ENCODE measurements at regions not wholly inside any gene's neighbourhood (a gene's known extent, or its start where the extent isn't known, plus 50 kb on each side); places are given as distances from the start of the nearest gene placed in this dataset.
A peak's percentile ranks its signal among the peaks of the same experiment; 100 is the strongest.

DNA sequence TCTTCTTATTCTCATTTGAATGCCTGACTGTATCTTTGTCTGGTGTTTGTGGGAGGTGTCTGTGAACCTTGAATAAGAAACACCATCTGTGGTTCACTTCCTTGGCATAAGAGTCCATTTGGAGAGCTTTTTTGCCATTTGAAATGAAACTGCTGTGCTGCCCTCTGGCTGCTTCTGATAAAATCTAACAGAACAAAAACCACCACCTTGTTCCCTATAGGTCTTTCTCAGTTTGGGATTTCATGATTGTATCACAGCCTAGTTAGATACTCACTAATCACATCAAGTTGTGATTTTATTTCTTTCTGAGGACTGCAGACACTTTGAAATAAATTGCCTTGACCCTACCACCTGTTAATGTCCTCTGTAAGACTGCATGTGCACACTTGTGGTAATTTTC is 102.7 kb upstream of the FAM13C start:
- TF ChIP-seq, protein P1, sequence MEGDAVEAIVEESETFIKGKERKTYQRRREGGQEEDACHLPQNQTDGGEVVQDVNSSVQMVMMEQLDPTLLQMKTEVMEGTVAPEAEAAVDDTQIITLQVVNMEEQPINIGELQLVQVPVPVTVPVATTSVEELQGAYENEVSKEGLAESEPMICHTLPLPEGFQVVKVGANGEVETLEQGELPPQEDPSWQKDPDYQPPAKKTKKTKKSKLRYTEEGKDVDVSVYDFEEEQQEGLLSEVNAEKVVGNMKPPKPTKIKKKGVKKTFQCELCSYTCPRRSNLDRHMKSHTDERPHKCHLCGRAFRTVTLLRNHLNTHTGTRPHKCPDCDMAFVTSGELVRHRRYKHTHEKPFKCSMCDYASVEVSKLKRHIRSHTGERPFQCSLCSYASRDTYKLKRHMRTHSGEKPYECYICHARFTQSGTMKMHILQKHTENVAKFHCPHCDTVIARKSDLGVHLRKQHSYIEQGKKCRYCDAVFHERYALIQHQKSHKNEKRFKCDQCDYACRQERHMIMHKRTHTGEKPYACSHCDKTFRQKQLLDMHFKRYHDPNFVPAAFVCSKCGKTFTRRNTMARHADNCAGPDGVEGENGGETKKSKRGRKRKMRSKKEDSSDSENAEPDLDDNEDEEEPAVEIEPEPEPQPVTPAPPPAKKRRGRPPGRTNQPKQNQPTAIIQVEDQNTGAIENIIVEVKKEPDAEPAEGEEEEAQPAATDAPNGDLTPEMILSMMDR (IDR thresholded peaks at IDR 0.05; ENCODE audit: control extremely low read depth in 1 of 3, insufficient read depth in 1 of 3, low read depth in 1 of 3, low read length in 3 of 3): peak in 2 of 3 experiments; percentile 44 to 49; a peak in 3 of 4 replicates
- peak; percentile 64 to 68 for TF ChIP-seq RAD21 (IDR thresholded peaks at IDR 0.05 in 1 of 2, conservative IDR thresholded peaks at IDR 0.05 in 1 of 2; ENCODE audit: low read depth in 2 of 2, low read length in 2 of 2)
- TF ChIP-seq, protein P2, sequence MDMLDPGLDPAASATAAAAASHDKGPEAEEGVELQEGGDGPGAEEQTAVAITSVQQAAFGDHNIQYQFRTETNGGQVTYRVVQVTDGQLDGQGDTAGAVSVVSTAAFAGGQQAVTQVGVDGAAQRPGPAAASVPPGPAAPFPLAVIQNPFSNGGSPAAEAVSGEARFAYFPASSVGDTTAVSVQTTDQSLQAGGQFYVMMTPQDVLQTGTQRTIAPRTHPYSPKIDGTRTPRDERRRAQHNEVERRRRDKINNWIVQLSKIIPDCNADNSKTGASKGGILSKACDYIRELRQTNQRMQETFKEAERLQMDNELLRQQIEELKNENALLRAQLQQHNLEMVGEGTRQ (IDR thresholded peaks at IDR 0.05; ENCODE audit: low read length): no peak
- Histone ChIP-seq H3K4me1 (replicated peaks in 1 of 4; ENCODE audit: control insufficient read depth in 3 of 4, insufficient read depth in 4 of 4, low read length in 3 of 4) (no peaks in the 10 kb centered on the region), H2BK120ac (replicated peaks; ENCODE audit: low read depth, low read length) (no peak overlapping the region), H4K91ac (replicated peaks; ENCODE audit: insufficient read length, low read length) (no peak overlapping the region), H3K23ac (ENCODE audit: insufficient read length) (no peak overlapping the region), H3K18ac (ENCODE audit: extremely low read depth, low read length) (no peak overlapping the region), H3K56ac (replicated peaks; ENCODE audit: insufficient read length, low read depth, low read length) (no peak overlapping the region), H2AK5ac (ENCODE audit: low read depth, low read length) (no peak overlapping the region), H2BK5ac (ENCODE audit: low read depth, low read length) (no peak overlapping the region), H3K27me3 (replicated peaks in 1 of 4; ENCODE audit: control insufficient read depth in 3 of 4, extremely low read depth in 1 of 4, insufficient read depth in 3 of 4, low read length in 3 of 4) (no peaks in the 10 kb centered on the region), H4K8ac (ENCODE audit: extremely low read depth, insufficient read depth, low read length) (no peak overlapping the region), H3K23me2 (ENCODE audit: low read depth, low read length) (no peaks in the 10 kb centered on the region; the same call in 1 of the 2 replicates), H3K79me2 (ENCODE audit: control insufficient read depth in 1 of 2, insufficient read depth in 2 of 2, low read length in 2 of 2) (no peaks in the 10 kb centered on the region), H3K4me2 (ENCODE audit: insufficient read depth in 1 of 2, low read depth in 2 of 2, low read length in 2 of 2) (no peak overlapping the region), H3K9ac (replicated peaks in 1 of 4; ENCODE audit: extremely low read depth in 1 of 4, low read depth in 3 of 4, low read length in 3 of 4) (no peak overlapping the region), H3K4me3 (ENCODE audit: extremely low read depth in 1 of 4, insufficient read depth in 2 of 4, low read depth in 3 of 4, low read length in 4 of 4) (no peak overlapping the region), H4K5ac (ENCODE audit: insufficient read length, low read depth, low read length) (no peak overlapping the region), H3K36me3 (ENCODE audit: control insufficient read depth in 2 of 4, insufficient read depth in 4 of 4, low read length in 3 of 4) (no peaks in the 10 kb centered on the region), H3K4ac (replicated peaks; ENCODE audit: insufficient read length, low read depth, low read length) (no peak overlapping the region), H3K79me1 (ENCODE audit: low read depth, low read length) (no peaks in the 10 kb centered on the region), H3K9me3 (ENCODE audit: insufficient read depth in 2 of 2, low read depth in 1 of 2, low read length in 1 of 2) (no peaks in the 10 kb centered on the region; a peak in 1 of 4 replicates), H2BK20ac (ENCODE audit: low read length) (no peak overlapping the region), H4K20me1 (replicated peaks in 1 of 2; ENCODE audit: control insufficient read depth in 1 of 2, insufficient read depth in 2 of 2, low read length in 2 of 2) (no peaks in the 10 kb centered on the region), H2BK15ac (ENCODE audit: low read length) (no peak overlapping the region), H3K14ac (ENCODE audit: insufficient read length) (no peak overlapping the region), H2BK12ac (ENCODE audit: low read depth, low read length) (no peak overlapping the region), H3K27ac (ENCODE audit: low read depth, low read length) (no peak overlapping the region), H2AFZ (ENCODE audit: low read length) (no peak overlapping the region)
- CTCF ChIA-PET (ENCODE audit: partially characterized antibody): interaction anchor here (0.7 to 2.3 kb wide), 18 partner anchors 10 to 933 kb away, joined by 3 to 8 read pairs (median 4); no protein-coding TSS in a partner anchor
- FAIRE-seq (peak; percentile 91), DNase-seq (ENCODE audit: low read depth in 1 of 2, low spot score in 2 of 2) (no peak)
- POLR2A ChIA-PET (ENCODE audit: partially characterized antibody): no interaction called here
